ENCODE measurements at regions not wholly inside any gene's neighbourhood (a gene's known extent, or its start where the extent isn't known, plus 50 kb on each side); places are given as distances from the start of the nearest gene placed in this dataset.
A peak's percentile ranks its signal among the peaks of the same experiment; 100 is the strongest.

DNA sequence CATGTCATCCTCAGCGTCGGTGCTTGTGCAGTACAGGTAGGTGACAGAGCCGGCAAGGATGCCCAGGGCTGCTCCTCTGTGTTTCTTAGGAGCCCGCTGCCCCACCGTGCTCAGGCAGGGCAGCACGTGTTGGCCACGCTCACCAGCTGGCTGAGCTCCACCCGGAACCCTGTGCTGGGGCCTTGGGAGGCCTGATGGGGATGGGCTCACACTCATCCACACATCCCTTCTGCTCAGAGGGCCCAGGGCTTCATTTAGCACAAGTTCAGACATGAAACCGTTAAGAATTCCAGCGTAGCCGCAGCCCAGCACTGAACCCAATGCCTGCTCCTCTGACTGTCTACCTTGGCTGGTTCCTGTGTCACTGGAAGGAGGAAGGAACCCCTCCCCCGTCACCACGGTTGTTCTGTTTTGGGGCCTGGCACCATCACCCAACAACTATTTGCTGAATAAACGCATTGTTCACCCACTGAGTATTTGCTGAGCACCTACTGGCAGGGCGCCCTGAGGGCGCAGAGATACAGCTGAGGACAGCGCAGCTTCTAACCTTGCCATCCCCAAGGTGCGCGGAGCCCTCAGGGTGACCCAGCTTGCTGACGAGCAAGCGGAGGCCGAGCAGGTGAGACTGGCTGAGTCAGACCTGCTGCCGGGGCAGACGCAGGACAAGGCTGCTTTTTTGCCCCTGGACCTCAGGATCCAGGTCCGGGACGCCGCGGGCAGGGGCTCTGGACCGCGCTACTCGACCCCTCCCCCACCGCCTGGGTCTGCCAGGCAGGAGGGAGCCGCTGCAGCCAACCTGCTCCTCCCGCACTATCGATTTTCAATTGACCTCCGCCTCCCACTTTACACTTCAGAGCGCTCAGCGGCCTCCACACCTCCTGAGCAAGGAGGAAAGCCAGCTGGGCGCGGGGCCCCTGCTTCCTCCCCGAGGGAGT lies 50.6 kb upstream of the RET start:
- H3K14ac ChIP-seq (replicated peaks; ENCODE audit: low read depth, low read length), result no peak overlapping the region
- no TSS peak for BruUV-seq (replicated peaks)
- POLR2A ChIA-PET (ENCODE audit: unreplicated experiment), result no interaction called here
- H4K8ac ChIP-seq (ENCODE audit: low read depth in 2 of 2, low read length in 2 of 2), result no peak overlapping the region
- H3K36me3 ChIP-seq (ENCODE audit: control insufficient read depth, insufficient read depth, low read length), result no peaks in the 10 kb centered on the region
- H3K9me1 ChIP-seq (ENCODE audit: insufficient read depth, low read length), result no peaks in the 10 kb centered on the region
- no peak overlapping the region for H3K18ac ChIP-seq (ENCODE audit: low read depth, low read length)
- no peak overlapping the region for H3K27ac ChIP-seq (ENCODE audit: insufficient read depth, low read length)
- WGBS, 2 experiments (ENCODE audit: extremely low coverage in 2 of 2, insufficient read length in 1 of 2), result 10% methylated on average over 11 of the region's 41 CpGs; no CpG with 5 or more reads in 1 of the 2 experiments
- H3K9ac ChIP-seq (ENCODE audit: low read depth, low read length), result no peak overlapping the region
- no peak overlapping the region for H2BK20ac ChIP-seq (ENCODE audit: low read depth, low read length)
- H3K56ac ChIP-seq (ENCODE audit: extremely low read depth, insufficient read depth, low read length), result no peak overlapping the region
- H3K23ac ChIP-seq (ENCODE audit: low read depth, low read length), result no peak overlapping the region
- H2BK120ac ChIP-seq (ENCODE audit: low read depth, low read length), result no peak overlapping the region
- in situ Hi-C loops (cut with MboI; ENCODE audit: low sequenced_read_pairs), result no loop called here
- H3K27me3 ChIP-seq (ENCODE audit: control insufficient read depth, insufficient read depth, low read length), result peaks cover 15% of the 10 kb centered on the region
- no peak for DNase-seq
- H3K4ac ChIP-seq (ENCODE audit: low read depth, low read length), result no peak overlapping the region
- H4K5ac ChIP-seq (ENCODE audit: low read depth, low read length), result no peak overlapping the region
- dilution Hi-C loops (cut with HindIII; ENCODE audit: low sequenced_read_pairs, unreplicated experiment), result no loop called here
- CTCF ChIA-PET, result no interaction called here
- intact Hi-C loops (cut with micrococcal nuclease), result no loop called here
- H4K20me1 ChIP-seq (ENCODE audit: insufficient read depth, low read length), result no peaks in the 10 kb centered on the region
- peak overlapping the region; percentile 43 for H2AFZ ChIP-seq (replicated peaks; ENCODE audit: low read length, poor library complexity)
- no peak overlapping the region for H3K4me2 ChIP-seq (ENCODE audit: low read depth, low read length)
- H3K4me3 ChIP-seq (ENCODE audit: insufficient read depth, low read depth, low read length), result no peak overlapping the region
- no peak overlapping the region for H4K91ac ChIP-seq (ENCODE audit: insufficient read depth, low read depth, low read length)
- no peaks in the 10 kb centered on the region for H3K9me3 ChIP-seq (ENCODE audit: control insufficient read depth, insufficient read depth, low read length)
- no peak overlapping the region for H2AK9ac ChIP-seq (replicated peaks; ENCODE audit: low read depth, low read length, poor library complexity)
- no peak for ATAC-seq (ENCODE audit: low read depth)
- H2BK15ac ChIP-seq (ENCODE audit: low read depth, low read length), result no peak overlapping the region
- no peaks in the 10 kb centered on the region for H3K4me1 ChIP-seq (ENCODE audit: control insufficient read depth, insufficient read depth, low read length)
- H2BK5ac ChIP-seq (ENCODE audit: low read depth, low read length, poor library complexity, severe bottlenecking), result no peak overlapping the region
- no peaks in the 10 kb centered on the region for H3K79me1 ChIP-seq (ENCODE audit: low read depth in 1 of 2, low read length in 2 of 2)
- H2AK5ac ChIP-seq (ENCODE audit: low read depth, low read length), result no peak overlapping the region
- TF ChIP-seq, protein P1, sequence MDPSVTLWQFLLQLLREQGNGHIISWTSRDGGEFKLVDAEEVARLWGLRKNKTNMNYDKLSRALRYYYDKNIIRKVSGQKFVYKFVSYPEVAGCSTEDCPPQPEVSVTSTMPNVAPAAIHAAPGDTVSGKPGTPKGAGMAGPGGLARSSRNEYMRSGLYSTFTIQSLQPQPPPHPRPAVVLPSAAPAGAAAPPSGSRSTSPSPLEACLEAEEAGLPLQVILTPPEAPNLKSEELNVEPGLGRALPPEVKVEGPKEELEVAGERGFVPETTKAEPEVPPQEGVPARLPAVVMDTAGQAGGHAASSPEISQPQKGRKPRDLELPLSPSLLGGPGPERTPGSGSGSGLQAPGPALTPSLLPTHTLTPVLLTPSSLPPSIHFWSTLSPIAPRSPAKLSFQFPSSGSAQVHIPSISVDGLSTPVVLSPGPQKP (IDR thresholded peaks at IDR 0.05; ENCODE audit: borderline replicate concordance, low read depth, low read length), result no peak
- TF ChIP-seq CHD1 (IDR thresholded peaks at IDR 0.05; ENCODE audit: low read depth, low read length) (no peak), FOS (IDR thresholded peaks at IDR 0.05; ENCODE audit: low read depth, low read length) (no peak), RCOR1 (IDR thresholded peaks at IDR 0.05; ENCODE audit: insufficient replicate concordance, low read length) (no peak), RFX5 (IDR thresholded peaks at IDR 0.05; ENCODE audit: low read depth, low read length) (no peak), SMC3 (IDR thresholded peaks at IDR 0.05; ENCODE audit: low read depth, low read length) (no peak), MXI1 (IDR thresholded peaks at IDR 0.05; ENCODE audit: borderline replicate concordance, low read depth, low read length) (no peak), MAFK (IDR thresholded peaks at IDR 0.05; ENCODE audit: low read depth, low read length) (no peak), CEBPB (IDR thresholded peaks at IDR 0.05; ENCODE audit: low read depth, low read length) (no peak), NFE2L2 (IDR thresholded peaks at IDR 0.05; ENCODE audit: low read depth, low read length) (no peak), RAD21 (IDR thresholded peaks at IDR 0.05; ENCODE audit: low read length) (no peak), POLR2A (IDR thresholded peaks at IDR 0.05; ENCODE audit: low read depth, low read length) (no peak), BHLHE40 (IDR thresholded peaks at IDR 0.05; ENCODE audit: low read depth, low read length) (no peak)
- TF ChIP-seq, protein P2, sequence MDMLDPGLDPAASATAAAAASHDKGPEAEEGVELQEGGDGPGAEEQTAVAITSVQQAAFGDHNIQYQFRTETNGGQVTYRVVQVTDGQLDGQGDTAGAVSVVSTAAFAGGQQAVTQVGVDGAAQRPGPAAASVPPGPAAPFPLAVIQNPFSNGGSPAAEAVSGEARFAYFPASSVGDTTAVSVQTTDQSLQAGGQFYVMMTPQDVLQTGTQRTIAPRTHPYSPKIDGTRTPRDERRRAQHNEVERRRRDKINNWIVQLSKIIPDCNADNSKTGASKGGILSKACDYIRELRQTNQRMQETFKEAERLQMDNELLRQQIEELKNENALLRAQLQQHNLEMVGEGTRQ (IDR thresholded peaks at IDR 0.05; ENCODE audit: low read depth, low read length), result no peak
- TF ChIP-seq, protein P3, sequence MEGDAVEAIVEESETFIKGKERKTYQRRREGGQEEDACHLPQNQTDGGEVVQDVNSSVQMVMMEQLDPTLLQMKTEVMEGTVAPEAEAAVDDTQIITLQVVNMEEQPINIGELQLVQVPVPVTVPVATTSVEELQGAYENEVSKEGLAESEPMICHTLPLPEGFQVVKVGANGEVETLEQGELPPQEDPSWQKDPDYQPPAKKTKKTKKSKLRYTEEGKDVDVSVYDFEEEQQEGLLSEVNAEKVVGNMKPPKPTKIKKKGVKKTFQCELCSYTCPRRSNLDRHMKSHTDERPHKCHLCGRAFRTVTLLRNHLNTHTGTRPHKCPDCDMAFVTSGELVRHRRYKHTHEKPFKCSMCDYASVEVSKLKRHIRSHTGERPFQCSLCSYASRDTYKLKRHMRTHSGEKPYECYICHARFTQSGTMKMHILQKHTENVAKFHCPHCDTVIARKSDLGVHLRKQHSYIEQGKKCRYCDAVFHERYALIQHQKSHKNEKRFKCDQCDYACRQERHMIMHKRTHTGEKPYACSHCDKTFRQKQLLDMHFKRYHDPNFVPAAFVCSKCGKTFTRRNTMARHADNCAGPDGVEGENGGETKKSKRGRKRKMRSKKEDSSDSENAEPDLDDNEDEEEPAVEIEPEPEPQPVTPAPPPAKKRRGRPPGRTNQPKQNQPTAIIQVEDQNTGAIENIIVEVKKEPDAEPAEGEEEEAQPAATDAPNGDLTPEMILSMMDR (conservative IDR thresholded peaks at IDR 0.05; ENCODE audit: low read depth, low read length), result no peak

Data from IMR-90 (cell line).